HG03066 (cell line): ENCODE measurements at regions not wholly inside any gene's neighbourhood (a gene's known extent, or its start where the extent isn't known, plus 50 kb on each side); places are given as distances from the start of the nearest gene placed in this dataset.

Experiments used
- ATAC-seq: cut with Tn5 transposase; IDR thresholded peaks from one replicate; pipeline ENCODE4 v1.9.1; 2021; ENCODE audit warnings: low read depth; ENCODE audit not compliant: unreplicated experiment

GRCh38 chr4:145299380-145300076 lies 119.1 kb upstream of the OTUD4 start:
- ATAC-seq: peak; percentile 93

- no peak for ATAC-seq
Measured at GRCh38 chr4:145298885-145299284, 118.5 kb upstream of the OTUD4 start.

GRCh38 chr4:145297556-145297955 lies 117.2 kb upstream of the OTUD4 start:
- no peak for ATAC-seq

GRCh38 chr4:145295547-145295946 lies 115.2 kb upstream of the OTUD4 start:
- no peak for ATAC-seq

GRCh38 chr4:145295122-145295521 lies 114.7 kb upstream of the OTUD4 start:
- no peak for ATAC-seq

- no peak for ATAC-seq
Measured at GRCh38 chr4:145293658-145294057, 113.3 kb upstream of the OTUD4 start.

GRCh38 chr4:145290955-145291354 lies 110.6 kb upstream of the OTUD4 start:
- ATAC-seq: no peak

GRCh38 chr4:145289403-145290076 lies 109.2 kb upstream of the OTUD4 start:
- no peak for ATAC-seq

GRCh38 chr4:145287351-145287750 lies 107.0 kb upstream of the OTUD4 start:
- ATAC-seq: no peak

- no peak for ATAC-seq
Measured at GRCh38 chr4:145285928-145286327, 105.5 kb upstream of the OTUD4 start.

GRCh38 chr4:145283909-145284308 lies 103.5 kb upstream of the OTUD4 start:
- no peak for ATAC-seq

- no peak for ATAC-seq
Measured at GRCh38 chr4:145281951-145282350, 101.6 kb upstream of the OTUD4 start.

GRCh38 chr4:145281224-145281623 lies 100.8 kb upstream of the OTUD4 start:
- ATAC-seq: no peak

GRCh38 chr4:145280541-145280940 lies 100.2 kb upstream of the OTUD4 start:
- ATAC-seq: no peak

- ATAC-seq: no peak
Measured at GRCh38 chr4:145279122-145279960, 99.0 kb upstream of the OTUD4 start.

GRCh38 chr4:145278341-145279121 lies 98.1 kb upstream of the OTUD4 start:
- no peak for ATAC-seq

GRCh38 chr4:145277011-145277410 lies 96.6 kb upstream of the OTUD4 start:
- no peak for ATAC-seq

- no peak for ATAC-seq
Measured at GRCh38 chr4:145276050-145276449, 95.7 kb upstream of the OTUD4 start.

GRCh38 chr4:145271194-145271593 lies 90.8 kb upstream of the OTUD4 start:
- ATAC-seq: no peak

- no peak for ATAC-seq
Measured at GRCh38 chr4:145266881-145267280, 86.5 kb upstream of the OTUD4 start.

GRCh38 chr4:145260091-145260490 lies 79.7 kb upstream of the OTUD4 start:
- ATAC-seq: no peak
